Thyroid gland (tissue), 4 donors: ENCODE measurements at regions not wholly inside any gene's neighbourhood (a gene's known extent, or its start where the extent isn't known, plus 50 kb on each side); places are given as distances from the start of the nearest gene placed in this dataset.

Experiments used
- CTCF ChIP-seq, 6 experiments: fragments of 200-600 bp in 3 of 6; fragments of 450-650 bp in 3 of 6; sonication (generic) in 3 of 6; IDR thresholded peaks; one replicate each; pipeline ENCODE4 v1.5.1; 2016 to 2019; ENCODE audit warnings: antibody characterized with exemption in 6 of 6, mild to moderate bottlenecking in 2 of 6, inconsistent platforms in 1 of 6, moderate library complexity in 1 of 6
- POLR2A ChIP-seq, 2 donors: fragments of 450-650 bp; IDR thresholded peaks; one replicate each; pipeline ENCODE4 v1.6.1; 2017; ENCODE audit warnings: antibody characterized with exemption in 2 of 2, mild to moderate bottlenecking in 2 of 2, moderate library complexity in 1 of 2

GRCh38 chr6:156389296-156389695 is 387.9 kb upstream of the ARID1B start:
- TF ChIP-seq CTCF (IDR thresholded peaks at IDR 0.05) (no peak), POLR2A (IDR thresholded peaks at IDR 0.05) (no peak)
